Activated CD4-positive, alpha-beta T cell treated with anti-CD3 and anti-CD28 coated beads, Interleukin-2, amount 50 U/mL, for 24 hours (primary cell): ENCODE measurements at regions not wholly inside any gene's neighbourhood (a gene's known extent, or its start where the extent isn't known, plus 50 kb on each side); places are given as distances from the start of the nearest gene placed in this dataset.

Source experiments
- DNase-seq, 2 donors: peaks; one replicate each; pipeline ENCODE4 v3.0.0-alpha.2; 2020; ENCODE audit warnings: low read depth in 1 of 2, low spot score in 1 of 2

GRCh38 chr1:65670518-65670917 lies 122.2 kb upstream of the PDE4B start:
- no peak for DNase-seq

- DNase-seq: no peak
These were observed 118.2 kb upstream of the PDE4B start for GRCh38 chr1:65674522-65674921.

- DNase-seq: no peak
These were observed 112.9 kb upstream of the PDE4B start for GRCh38 chr1:65679773-65680172.

GRCh38 chr1:65681096-65681495 lies 111.6 kb upstream of the PDE4B start:
- DNase-seq: no peak

GRCh38 chr1:65687428-65688214 lies 105.1 kb upstream of the PDE4B start:
- DNase-seq: peak; percentile 62 to 77

GRCh38 chr1:65688215-65688566 lies 104.5 kb upstream of the PDE4B start:
- DNase-seq: no peak

GRCh38 chr1:65688848-65689247 lies 103.8 kb upstream of the PDE4B start:
- no peak for DNase-seq

GRCh38 chr1:65691152-65691900 lies 101.4 kb upstream of the PDE4B start:
- no peak for DNase-seq

- no peak for DNase-seq
These were observed 100.7 kb upstream of the PDE4B start for GRCh38 chr1:65691972-65692371.

GRCh38 chr1:65694126-65694525 lies 98.6 kb upstream of the PDE4B start:
- no peak for DNase-seq

- no peak for DNase-seq
These were observed 97.8 kb upstream of the PDE4B start for GRCh38 chr1:65694933-65695332.

- DNase-seq: no peak
These were observed 94.1 kb upstream of the PDE4B start for GRCh38 chr1:65698590-65698989.

- no peak for DNase-seq
These were observed 88.8 kb upstream of the PDE4B start for GRCh38 chr1:65703853-65704252.

GRCh38 chr1:65704318-65704717 lies 88.4 kb upstream of the PDE4B start:
- no peak for DNase-seq

- no peak for DNase-seq
These were observed 74.8 kb upstream of the PDE4B start for GRCh38 chr1:65717815-65718454.

GRCh38 chr1:65719391-65719790 lies 73.3 kb upstream of the PDE4B start:
- no peak for DNase-seq

GRCh38 chr1:65722461-65722860 lies 70.2 kb upstream of the PDE4B start:
- no peak for DNase-seq

GRCh38 chr1:65724151-65724550 lies 68.5 kb upstream of the PDE4B start:
- DNase-seq: no peak

- DNase-seq: no peak
These were observed 67.6 kb upstream of the PDE4B start for GRCh38 chr1:65725064-65725463.

GRCh38 chr1:65728504-65728903 lies 64.2 kb upstream of the PDE4B start:
- DNase-seq: no peak

- no peak for DNase-seq
These were observed 63.4 kb upstream of the PDE4B start for GRCh38 chr1:65729259-65729658.

- DNase-seq: no peak
These were observed 57.7 kb upstream of the PDE4B start for GRCh38 chr1:65734979-65735378.
